Activated T-helper 2 cell treated with anti-CD3 and anti-CD28 coated beads, Interferon-gamma antibody, Interleukin-2, Interleukin-4, amounts not matched to agents 10 μg/mL and 5 μg/mL and 100 μg/mL, durations not matched to agents 14 hours and 24 hours and 36 hours (primary cell): ENCODE measurements at regions not wholly inside any gene's neighbourhood (a gene's known extent, or its start where the extent isn't known, plus 50 kb on each side); places are given as distances from the start of the nearest gene placed in this dataset.

ENCODE experiments used
- DNase-seq: peaks from one replicate; pipeline ENCODE4 v3.0.0; 2021; ENCODE audit warnings: low spot score
- H3K27ac Mint-ChIP-seq: one replicate; pipeline ENCODE4 v1.8.0; 2021; ENCODE audit warnings: mixed read lengths
- H3K27me3 Mint-ChIP-seq: one replicate; pipeline ENCODE4 v1.8.0; 2021; ENCODE audit warnings: low read depth, mixed read lengths
- H3K36me3 Mint-ChIP-seq: one replicate; pipeline ENCODE4 v1.8.0; 2021; ENCODE audit warnings: low read depth, mixed read lengths
- H3K4me1 Mint-ChIP-seq: one replicate; pipeline ENCODE4 v1.8.0; 2021; ENCODE audit warnings: low read depth, mixed read lengths
- H3K4me3 Mint-ChIP-seq: one replicate; pipeline ENCODE4 v1.8.0; 2021; ENCODE audit warnings: low read depth, mild to moderate bottlenecking, moderate library complexity, mixed read lengths
- H3K9me3 Mint-ChIP-seq: one replicate; pipeline ENCODE4 v1.8.0; 2021; ENCODE audit warnings: mixed read lengths
- intact Hi-C: fragments of 100-400 bp; cut with micrococcal nuclease; formaldehyde crosslinking; loops from one replicate; pipeline ENCODE4 v1.15.1; 2023

GRCh38 chr3:188951734-188952133, 220.0 kb upstream of the TPRG1 start:
- Mint-ChIP-seq H3K4me1 (peaks cover 38% of the 10 kb centered on the region), H3K27ac (no peak overlapping the region), H3K36me3 (no peaks in the 10 kb centered on the region), H3K27me3 (peaks cover 7% of the 10 kb centered on the region), H3K4me3 (no peak overlapping the region), H3K9me3 (no peaks in the 10 kb centered on the region)
- intact Hi-C loops: loop anchor here (2.0 to 10.0 kb wide), 10 partner anchors 37 to 1027 kb away; partner anchors contain the start of gene LPP
- no peak for DNase-seq

- no peaks in the 10 kb centered on the region for H3K9me3 Mint-ChIP-seq
- no peak overlapping the region for H3K4me3 Mint-ChIP-seq
- peaks cover 3% of the 10 kb centered on the region for H3K27me3 Mint-ChIP-seq
- intact Hi-C loops: loop anchor here (1.0 to 10.0 kb wide), 12 partner anchors 123 to 1216 kb away; partner anchors contain the start of gene LPP
- H3K36me3 Mint-ChIP-seq: no peaks in the 10 kb centered on the region
- H3K4me1 Mint-ChIP-seq: peaks cover 32% of the 10 kb centered on the region
- H3K27ac Mint-ChIP-seq: no peak overlapping the region
- DNase-seq: peak; percentile 60
These were observed 217.1 kb upstream of the TPRG1 start for GRCh38 chr3:188954590-188955208.

- intact Hi-C loops: loop anchor here (2.0 to 10.0 kb wide), 8 partner anchors 193 to 1031 kb away; partner anchors contain the start of gene LPP
- Mint-ChIP-seq H3K4me1 (peaks cover 23% of the 10 kb centered on the region), H3K9me3 (no peaks in the 10 kb centered on the region), H3K27me3 (peaks cover 9% of the 10 kb centered on the region), H3K4me3 (no peak overlapping the region), H3K27ac (no peak overlapping the region), H3K36me3 (no peaks in the 10 kb centered on the region)
- no peak for DNase-seq
These were observed 215.9 kb upstream of the TPRG1 start for GRCh38 chr3:188955919-188956318.

- no peaks in the 10 kb centered on the region for H3K36me3 Mint-ChIP-seq
- H3K4me1 Mint-ChIP-seq: peaks cover 19% of the 10 kb centered on the region
These were observed 214.8 kb upstream of the TPRG1 start for GRCh38 chr3:188956839-188957489.

GRCh38 chr3:188959013-188959412, 212.8 kb upstream of the TPRG1 start:
- peaks cover 19% of the 10 kb centered on the region for H3K27me3 Mint-ChIP-seq
- H3K4me1 Mint-ChIP-seq: peaks cover 30% of the 10 kb centered on the region
- H3K9me3 Mint-ChIP-seq: no peaks in the 10 kb centered on the region

More at GRCh38 chr3:188956839-188957489, 214.8 kb upstream of the TPRG1 start:
- H3K27ac Mint-ChIP-seq: no peak overlapping the region
- no peak for DNase-seq
- peaks cover 12% of the 10 kb centered on the region for H3K27me3 Mint-ChIP-seq
- no peaks in the 10 kb centered on the region for H3K9me3 Mint-ChIP-seq
- no peak overlapping the region for H3K4me3 Mint-ChIP-seq
- intact Hi-C loops: loop anchor here (2.0 to 10.0 kb wide), 8 partner anchors 192 to 1032 kb away; partner anchors contain the start of gene LPP

GRCh38 chr3:188962253-188963247, 209.2 kb upstream of the TPRG1 start:
- intact Hi-C loops: no loop called here
- Mint-ChIP-seq H3K4me3 (no peak overlapping the region), H3K4me1 (peaks cover 20% of the 10 kb centered on the region), H3K9me3 (peaks cover 3% of the 10 kb centered on the region), H3K27ac (no peak overlapping the region), H3K36me3 (peaks cover under 1% of the 10 kb centered on the region), H3K27me3 (peaks cover 35% of the 10 kb centered on the region)
- DNase-seq: no peak

More at GRCh38 chr3:188959013-188959412, 212.8 kb upstream of the TPRG1 start:
- Mint-ChIP-seq H3K36me3 (no peaks in the 10 kb centered on the region), H3K4me3 (no peak overlapping the region), H3K27ac (no peak overlapping the region)
- intact Hi-C loops: loop anchor here (2.0 to 10.0 kb wide), 7 partner anchors 80 to 1034 kb away; partner anchors contain the start of gene LPP
- no peak for DNase-seq

GRCh38 chr3:188964957-188965356, 206.8 kb upstream of the TPRG1 start:
- Mint-ChIP-seq H3K4me3 (no peak overlapping the region), H3K27me3 (peaks cover 32% of the 10 kb centered on the region), H3K4me1 (peaks cover 15% of the 10 kb centered on the region), H3K36me3 (peaks cover 3% of the 10 kb centered on the region), H3K27ac (no peak overlapping the region), H3K9me3 (peaks cover 7% of the 10 kb centered on the region)
- DNase-seq: no peak
- intact Hi-C loops: no loop called here

- H3K27ac Mint-ChIP-seq: no peak overlapping the region
- intact Hi-C loops: no loop called here
- peaks cover 3% of the 10 kb centered on the region for H3K36me3 Mint-ChIP-seq
- peaks cover 18% of the 10 kb centered on the region for H3K27me3 Mint-ChIP-seq
- H3K9me3 Mint-ChIP-seq: peaks cover 18% of the 10 kb centered on the region
- H3K4me1 Mint-ChIP-seq: peaks cover 31% of the 10 kb centered on the region
- no peak for DNase-seq
- H3K4me3 Mint-ChIP-seq: no peak overlapping the region
These were observed 199.5 kb upstream of the TPRG1 start for GRCh38 chr3:188972310-188972709.

- Mint-ChIP-seq H3K27ac (no peak overlapping the region), H3K4me1 (peaks cover 31% of the 10 kb centered on the region), H3K9me3 (peaks cover 14% of the 10 kb centered on the region), H3K27me3 (peaks cover 21% of the 10 kb centered on the region), H3K36me3 (no peaks in the 10 kb centered on the region), H3K4me3 (no peak overlapping the region)
- intact Hi-C loops: no loop called here
- DNase-seq: no peak
These were observed 196.7 kb upstream of the TPRG1 start for GRCh38 chr3:188974856-188975599.

- no peak for DNase-seq
- Mint-ChIP-seq H3K9me3 (peaks cover 10% of the 10 kb centered on the region), H3K4me1 (peaks cover 31% of the 10 kb centered on the region), H3K27ac (no peak overlapping the region), H3K36me3 (no peaks in the 10 kb centered on the region), H3K4me3 (no peak overlapping the region), H3K27me3 (peaks cover 21% of the 10 kb centered on the region)
- intact Hi-C loops: no loop called here
These were observed 196.0 kb upstream of the TPRG1 start for GRCh38 chr3:188975600-188976314.

- no peak overlapping the region for H3K27ac Mint-ChIP-seq
- no peak for DNase-seq
- H3K9me3 Mint-ChIP-seq: peaks cover 7% of the 10 kb centered on the region
- H3K4me3 Mint-ChIP-seq: no peak overlapping the region
- H3K27me3 Mint-ChIP-seq: peaks cover 21% of the 10 kb centered on the region
- peaks cover 31% of the 10 kb centered on the region for H3K4me1 Mint-ChIP-seq
- no peaks in the 10 kb centered on the region for H3K36me3 Mint-ChIP-seq
- intact Hi-C loops: no loop called here
These were observed 195.4 kb upstream of the TPRG1 start for GRCh38 chr3:188976407-188976806.
